ENCODE measurements at regions not wholly inside any gene's neighbourhood (a gene's known extent, or its start where the extent isn't known, plus 50 kb on each side); places are given as distances from the start of the nearest gene placed in this dataset.

- Mint-ChIP-seq H3K36me3 (ENCODE audit: low read depth) (no peaks in the 10 kb centered on the region), H3K4me1 (ENCODE audit: low read depth) (no peaks in the 10 kb centered on the region), H3K4me3 (no peak overlapping the region), H3K27me3 (ENCODE audit: insufficient read depth) (no peaks in the 10 kb centered on the region), H3K27ac (no peak overlapping the region), H3K9me3 (peaks cover 53% of the 10 kb centered on the region)
- DNase-seq: no peak
- TF ChIP-seq CTCF (IDR thresholded peaks at IDR 0.05): no peak
Observed at GRCh38 chr16:76204249-76204648, 73.0 kb upstream of the CNTNAP4 start.

- no peak for DNase-seq
- TF ChIP-seq CTCF (IDR thresholded peaks at IDR 0.05): no peak
- peaks cover 60% of the 10 kb centered on the region for H3K9me3 Mint-ChIP-seq
- H3K27ac Mint-ChIP-seq: no peak overlapping the region
- no peaks in the 10 kb centered on the region for H3K27me3 Mint-ChIP-seq (ENCODE audit: insufficient read depth)
- H3K36me3 Mint-ChIP-seq (ENCODE audit: low read depth): no peaks in the 10 kb centered on the region
- H3K4me1 Mint-ChIP-seq (ENCODE audit: low read depth): no peaks in the 10 kb centered on the region
- no peak overlapping the region for H3K4me3 Mint-ChIP-seq
Observed at GRCh38 chr16:76207270-76207669, 69.9 kb upstream of the CNTNAP4 start.

GRCh38 chr16:76210157-76210556, 67.0 kb upstream of the CNTNAP4 start:
- Mint-ChIP-seq H3K36me3 (ENCODE audit: low read depth) (no peaks in the 10 kb centered on the region), H3K27ac (no peak overlapping the region), H3K9me3 (peaks cover 62% of the 10 kb centered on the region), H3K27me3 (ENCODE audit: insufficient read depth) (no peaks in the 10 kb centered on the region), H3K4me1 (ENCODE audit: low read depth) (no peaks in the 10 kb centered on the region), H3K4me3 (no peak overlapping the region)
- TF ChIP-seq CTCF (IDR thresholded peaks at IDR 0.05): no peak
- no peak for DNase-seq

GRCh38 chr16:76213860-76214259, 63.3 kb upstream of the CNTNAP4 start:
- H3K9me3 Mint-ChIP-seq: peaks cover 41% of the 10 kb centered on the region
- no peak for DNase-seq
- H3K36me3 Mint-ChIP-seq (ENCODE audit: low read depth): no peaks in the 10 kb centered on the region
- no peak for TF ChIP-seq CTCF (IDR thresholded peaks at IDR 0.05)
- H3K27ac Mint-ChIP-seq: no peak overlapping the region
- no peaks in the 10 kb centered on the region for H3K27me3 Mint-ChIP-seq (ENCODE audit: insufficient read depth)
- H3K4me3 Mint-ChIP-seq: no peak overlapping the region
- H3K4me1 Mint-ChIP-seq (ENCODE audit: low read depth): no peaks in the 10 kb centered on the region

GRCh38 chr16:76214856-76215255, 62.3 kb upstream of the CNTNAP4 start:
- H3K9me3 Mint-ChIP-seq: peaks cover 36% of the 10 kb centered on the region
- H3K4me3 Mint-ChIP-seq: no peak overlapping the region
- DNase-seq: no peak
- H3K27ac Mint-ChIP-seq: no peak overlapping the region
- no peaks in the 10 kb centered on the region for H3K36me3 Mint-ChIP-seq (ENCODE audit: low read depth)
- H3K27me3 Mint-ChIP-seq (ENCODE audit: insufficient read depth): no peaks in the 10 kb centered on the region
- H3K4me1 Mint-ChIP-seq (ENCODE audit: low read depth): no peaks in the 10 kb centered on the region
- TF ChIP-seq CTCF (IDR thresholded peaks at IDR 0.05): no peak

- H3K4me1 Mint-ChIP-seq (ENCODE audit: low read depth): no peaks in the 10 kb centered on the region
- no peak overlapping the region for H3K4me3 Mint-ChIP-seq
- no peak overlapping the region for H3K27ac Mint-ChIP-seq
- peaks cover 28% of the 10 kb centered on the region for H3K9me3 Mint-ChIP-seq
- H3K27me3 Mint-ChIP-seq (ENCODE audit: insufficient read depth): no peaks in the 10 kb centered on the region
- no peak for TF ChIP-seq CTCF (IDR thresholded peaks at IDR 0.05)
- DNase-seq: no peak
- no peaks in the 10 kb centered on the region for H3K36me3 Mint-ChIP-seq (ENCODE audit: low read depth)
Observed at GRCh38 chr16:76222087-76222486, 55.1 kb upstream of the CNTNAP4 start.

Measured in HFFc6 (cell line).